MCF 10A (cell line): ENCODE measurements at regions not wholly inside any gene's neighbourhood (a gene's known extent, or its start where the extent isn't known, plus 50 kb on each side); places are given as distances from the start of the nearest gene placed in this dataset.
"Not testable (repeated sequence)": the region's sequence is repeated elsewhere in the genome, so short reads cannot be mapped to it uniquely, and the experiment has no call there.

Source experiments
- BruUV-seq: library from RNA; stranded (reverse); fragments of 400-500 nt; replicated peaks from 2 replicates; lab custom pipeline; 2021; lab: Mats Ljungman, UMichigan
- CTCF ChIA-PET: fragments of 300-600 bp; sonication (Branson Sonifier 250); formaldehyde crosslinking; extraction: SDS; loops from one replicate; lab custom pipeline; 2021; ENCODE audit warnings: antibody characterized with exemption, inconsistent platforms; lab: Yijun Ruan, JAX
- POLR2A ChIA-PET: fragments of 300-600, 350-650 bp; sonication (Branson Sonifier 250); formaldehyde crosslinking; extraction: SDS; loops from one replicate; lab custom pipeline; 2020; ENCODE audit warnings: antibody characterized with exemption, inconsistent platforms; lab: Yijun Ruan, JAX
- DNase-seq: peaks from one replicate; pipeline ENCODE4 v3.0.0-alpha.2; 2018; ENCODE audit not compliant: unreplicated experiment
- H3K27ac Mint-ChIP-seq: one replicate; pipeline ENCODE4 v1.8.0; 2022; ENCODE audit warnings: mild to moderate bottlenecking, low read depth, mixed read lengths; ENCODE audit not compliant: unreplicated experiment
- H3K27me3 Mint-ChIP-seq: one replicate; pipeline ENCODE4 v1.8.0; 2022; ENCODE audit warnings: mixed read lengths; ENCODE audit not compliant: insufficient read depth, unreplicated experiment
- H3K36me3 Mint-ChIP-seq: one replicate; pipeline ENCODE4 v1.8.0; 2022; ENCODE audit warnings: mild to moderate bottlenecking, moderate library complexity, mixed read lengths; ENCODE audit not compliant: insufficient read depth, unreplicated experiment
- H3K4me1 Mint-ChIP-seq: one replicate; pipeline ENCODE4 v1.8.0; 2022; ENCODE audit warnings: mixed read lengths; ENCODE audit not compliant: insufficient read depth, unreplicated experiment
- H3K4me3 Mint-ChIP-seq: one replicate; pipeline ENCODE4 v1.8.0; 2022; ENCODE audit warnings: mild to moderate bottlenecking, moderate library complexity, mixed read lengths; ENCODE audit not compliant: unreplicated experiment
- H3K9me3 Mint-ChIP-seq: one replicate; pipeline ENCODE4 v1.8.0; 2022; ENCODE audit warnings: mixed read lengths; ENCODE audit not compliant: unreplicated experiment
- intact Hi-C: fragments of 100-400 bp; cut with micrococcal nuclease; formaldehyde crosslinking; loops from 2 replicates; pipeline ENCODE4 v1.14.1; 2022
- TF ChIP-seq, protein P1 (sequence below): fragments of 200-600 bp; IDR thresholded peaks from one replicate; pipeline ENCODE4 v1.8.0; 2022; ENCODE audit warnings: antibody characterized with exemption, mild to moderate bottlenecking; ENCODE audit not compliant: unreplicated experiment

DNA sequence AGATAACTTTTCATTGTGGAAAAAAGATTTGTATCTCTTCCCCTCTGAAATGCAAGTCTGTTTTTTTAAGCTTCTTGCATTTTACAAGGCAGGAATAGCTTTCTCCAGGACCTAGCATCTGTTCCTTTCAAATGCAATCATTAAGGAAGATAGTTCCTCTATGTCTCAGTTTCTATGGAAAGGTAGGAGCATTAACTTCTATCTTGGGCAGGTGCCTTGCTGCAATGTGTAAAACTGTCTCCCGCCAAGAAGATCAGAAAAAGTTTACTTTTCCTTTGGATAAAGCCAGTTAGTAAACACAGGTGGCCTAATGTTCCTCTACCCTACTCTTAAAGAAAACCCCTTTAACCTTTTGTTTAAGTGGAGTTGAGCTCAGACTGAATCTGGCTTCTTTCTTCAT is 560.6 kb upstream of the CYLC2 start:
- Mint-ChIP-seq H3K4me1 (peaks cover 5% of the 10 kb centered on the region), H3K9me3 (no peaks in the 10 kb centered on the region), H3K36me3 (no peaks in the 10 kb centered on the region), H3K27me3 (peaks cover 73% of the 10 kb centered on the region), H3K4me3 (no peak overlapping the region), H3K27ac (no peak overlapping the region)
- POLR2A ChIA-PET = no interaction called here
- no TSS peak for BruUV-seq
- no peak for DNase-seq
- TF ChIP-seq, protein P1, sequence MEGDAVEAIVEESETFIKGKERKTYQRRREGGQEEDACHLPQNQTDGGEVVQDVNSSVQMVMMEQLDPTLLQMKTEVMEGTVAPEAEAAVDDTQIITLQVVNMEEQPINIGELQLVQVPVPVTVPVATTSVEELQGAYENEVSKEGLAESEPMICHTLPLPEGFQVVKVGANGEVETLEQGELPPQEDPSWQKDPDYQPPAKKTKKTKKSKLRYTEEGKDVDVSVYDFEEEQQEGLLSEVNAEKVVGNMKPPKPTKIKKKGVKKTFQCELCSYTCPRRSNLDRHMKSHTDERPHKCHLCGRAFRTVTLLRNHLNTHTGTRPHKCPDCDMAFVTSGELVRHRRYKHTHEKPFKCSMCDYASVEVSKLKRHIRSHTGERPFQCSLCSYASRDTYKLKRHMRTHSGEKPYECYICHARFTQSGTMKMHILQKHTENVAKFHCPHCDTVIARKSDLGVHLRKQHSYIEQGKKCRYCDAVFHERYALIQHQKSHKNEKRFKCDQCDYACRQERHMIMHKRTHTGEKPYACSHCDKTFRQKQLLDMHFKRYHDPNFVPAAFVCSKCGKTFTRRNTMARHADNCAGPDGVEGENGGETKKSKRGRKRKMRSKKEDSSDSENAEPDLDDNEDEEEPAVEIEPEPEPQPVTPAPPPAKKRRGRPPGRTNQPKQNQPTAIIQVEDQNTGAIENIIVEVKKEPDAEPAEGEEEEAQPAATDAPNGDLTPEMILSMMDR = no peak
- CTCF ChIA-PET = no interaction called here
- intact Hi-C loops = no loop called here

GRCh38 chr9:102428305-102428704 is 566.8 kb upstream of the CYLC2 start:
- H3K27me3 Mint-ChIP-seq = peaks cover 77% of the 10 kb centered on the region
- H3K36me3 Mint-ChIP-seq = no peaks in the 10 kb centered on the region
- TF ChIP-seq, protein P1 = peak; percentile 8
- no peak overlapping the region for H3K4me3 Mint-ChIP-seq
- intact Hi-C loops = no loop called here
- ChIA-PET POLR2A (no interaction called here), CTCF (interaction anchor here (0.7 kb wide), 1 partner anchor 637 kb away, joined by 4 read pairs; no protein-coding TSS in a partner anchor)
- no TSS peak for BruUV-seq
- no peak overlapping the region for H3K27ac Mint-ChIP-seq
- no peaks in the 10 kb centered on the region for H3K4me1 Mint-ChIP-seq
- H3K9me3 Mint-ChIP-seq = no peaks in the 10 kb centered on the region
- no peak for DNase-seq

DNA sequence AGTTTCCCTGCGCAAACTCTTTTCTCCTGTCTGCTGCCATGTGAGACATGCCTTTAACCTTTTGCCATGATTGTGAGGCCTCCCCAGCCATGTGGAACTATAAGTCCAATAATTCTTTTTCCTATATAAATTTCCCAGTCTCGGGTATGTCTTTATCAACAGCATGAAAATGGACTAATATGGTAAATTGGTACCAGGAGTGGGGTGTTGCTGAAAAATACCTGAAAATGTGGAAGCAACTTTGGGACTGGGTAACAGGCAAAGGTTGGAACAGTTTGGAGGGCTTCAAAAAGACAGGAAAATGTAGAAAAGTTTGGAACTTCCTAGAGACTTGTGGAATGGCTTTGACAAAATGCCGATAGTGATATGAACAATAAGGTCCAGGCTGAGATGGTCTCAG is 578.9 kb upstream of the CYLC2 start:
- POLR2A ChIA-PET, intact Hi-C loops, BruUV-seq: not testable (repeated sequence)

DNA sequence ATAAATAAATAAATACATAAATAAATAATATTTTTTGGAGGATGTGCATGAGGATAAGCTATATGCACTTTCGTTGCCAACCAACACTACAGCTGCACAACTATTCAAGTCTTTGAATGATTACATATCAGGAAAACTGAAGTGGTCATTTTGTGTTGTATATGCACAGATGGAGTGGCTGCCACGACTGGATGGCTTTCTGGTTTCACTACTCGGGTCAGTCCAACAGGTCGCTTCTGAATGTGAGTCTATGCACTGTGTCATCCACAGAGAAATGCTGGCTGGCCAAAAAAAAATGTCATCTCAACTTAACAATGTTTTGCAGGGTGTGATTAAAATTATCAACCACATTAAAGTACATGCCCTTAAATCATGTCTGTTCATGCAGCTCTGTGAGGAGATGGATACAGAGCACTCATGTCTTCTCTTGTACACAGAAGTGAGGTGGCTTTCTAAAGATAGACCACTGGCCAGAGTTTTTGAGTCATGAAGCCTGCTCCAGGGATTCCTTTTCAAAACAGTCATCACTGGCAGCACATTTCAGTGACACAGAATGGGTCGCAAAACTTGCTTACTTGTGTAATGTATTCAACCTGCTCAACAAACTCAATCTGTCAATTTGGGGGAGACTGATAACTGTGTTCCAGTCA is 589.8 kb upstream of the CYLC2 start:
- Mint-ChIP-seq H3K27ac (no peak overlapping the region), H3K27me3 (peaks cover 16% of the 10 kb centered on the region), H3K4me3 (no peak overlapping the region), H3K36me3 (no peaks in the 10 kb centered on the region), H3K9me3 (no peaks in the 10 kb centered on the region), H3K4me1 (no peaks in the 10 kb centered on the region)
- ChIA-PET CTCF (interaction anchor here (0.6 kb wide), 4 partner anchors 16 to 756 kb away, joined by 3 to 4 read pairs (median 3); no protein-coding TSS in a partner anchor), POLR2A (no interaction called here)
- TF ChIP-seq, protein P1 = no peak
- no peak for DNase-seq
- BruUV-seq = no TSS peak
- intact Hi-C loops = no loop called here

More for the DNA sequence above, 578.9 kb upstream of the CYLC2 start:
- H3K27ac Mint-ChIP-seq, H3K9me3 Mint-ChIP-seq, H3K4me3 Mint-ChIP-seq, CTCF ChIA-PET, H3K36me3 Mint-ChIP-seq, DNase-seq, H3K4me1 Mint-ChIP-seq: not testable (repeated sequence)
- H3K27me3 Mint-ChIP-seq = peaks cover 11% of the 10 kb centered on the region
